HepG2 (cell line): ENCODE measurements at regions not wholly inside any gene's neighbourhood (a gene's known extent, or its start where the extent isn't known, plus 50 kb on each side); places are given as distances from the start of the nearest gene placed in this dataset.

Experiments
- ATAC-seq: fragments of 200-7000 bp; cut with Tn5 transposase; 3 replicates; pipeline ENCODE4 v1.9.1; 2020; ENCODE audit warnings: mild to moderate bottlenecking, moderate library complexity
- BruUV-seq: library from RNA; stranded (reverse); fragments of 400-500 nt; replicated peaks from 2 replicates; lab custom pipeline; 2021; lab: Mats Ljungman, UMichigan
- CTCF ChIA-PET: fragments of 300-600 bp; formaldehyde crosslinking; extraction: SDS; loops from one replicate; lab custom pipeline; 2021; ENCODE audit warnings: low total read pairs, inconsistent platforms, low intra/inter-chr PET ratio; lab: Yijun Ruan, JAX
- POLR2A ChIA-PET: fragments of 350-600 bp; sonication (Branson Sonifier 250); formaldehyde crosslinking; loops from one replicate; lab custom pipeline; 2020; ENCODE audit warnings: antibody characterized with exemption, inconsistent platforms; lab: Yijun Ruan, JAX
- DNase-seq: peaks from one replicate; pipeline ENCODE4 v3.0.0-alpha.2; 2015; ENCODE audit warnings: low spot score
- FAIRE-seq: peaks from 3 replicates; lab custom pipeline; 2011; peaks lifted over from hg19 to GRCh38; lab: Jason Lieb, UNC
- H2AFZ ChIP-seq: one replicate; pipeline ENCODE4 v1.6.1; 2011; ENCODE audit warnings: low read length, inconsistent platforms
- H3K27ac ChIP-seq: fragments of 300-600 bp; 3 replicates; pipeline ENCODE4 v1.8.0; 2011; ENCODE audit warnings: mixed run types, mild to moderate bottlenecking, mixed read lengths, low read length, inconsistent platforms; ENCODE audit not compliant: insufficient read depth; ENCODE audit errors: extremely low read length
- H3K27me3 ChIP-seq, 2 experiments: fragments of 200-600 bp in 1 of 2; 2 replicates in 1 of 2; 3 replicates in 1 of 2; pipeline versions ENCODE4 v1.6.0 to v1.8.0; 2011; ENCODE audit warnings: low read length in 2 of 2, mild to moderate bottlenecking in 2 of 2, moderate library complexity in 2 of 2, inconsistent platforms in 1 of 2; ENCODE audit not compliant: insufficient read depth in 2 of 2, control insufficient read depth in 1 of 2
- H3K36me3 ChIP-seq, 2 experiments: fragments of 200-600 bp in 1 of 2; replicated peaks in 1 of 2; 2 replicates in 1 of 2; 3 replicates in 1 of 2; pipeline versions ENCODE4 v1.5.1 to v1.8.0; 2011; ENCODE audit warnings: low read length in 2 of 2, inconsistent platforms in 1 of 2; ENCODE audit not compliant: insufficient read depth in 2 of 2, control insufficient read depth in 1 of 2
- H3K4me1 ChIP-seq: 2 replicates; pipeline ENCODE4 v1.5.1; 2012; ENCODE audit warnings: low read length, inconsistent platforms; ENCODE audit not compliant: insufficient read depth
- H3K4me2 ChIP-seq: 2 replicates; pipeline ENCODE4 v1.6.0; 2011; ENCODE audit warnings: low read depth, low read length, inconsistent platforms
- H3K4me3 ChIP-seq, 3 experiments: fragments of 200-600 bp in 1 of 3; sonication (generic), shearing (Covaris generic) in 1 of 3; replicated peaks in 1 of 3; 2 replicates each; pipeline ENCODE4 v1.5.1; 2011 to 2016; ENCODE audit warnings: low read length in 3 of 3, inconsistent platforms in 2 of 3, low read depth in 2 of 3, mild to moderate bottlenecking in 2 of 3, control low read depth in 1 of 3, mixed read lengths in 1 of 3; ENCODE audit not compliant: insufficient read depth in 1 of 3
- H3K79me2 ChIP-seq: one replicate; pipeline ENCODE4 v1.6.1; 2011; ENCODE audit warnings: low read length, inconsistent platforms; ENCODE audit not compliant: insufficient read depth
- H3K9ac ChIP-seq: 2 replicates; pipeline ENCODE4 v1.6.0; 2011; ENCODE audit warnings: mild to moderate bottlenecking, low read depth, low read length, inconsistent platforms; ENCODE audit not compliant: insufficient read depth
- H3K9me3 ChIP-seq: 2 replicates; pipeline ENCODE4 v1.5.1; 2012; ENCODE audit warnings: mild to moderate bottlenecking, low read length
- H4K20me1 ChIP-seq: 2 replicates; pipeline ENCODE4 v1.6.0; 2011; ENCODE audit warnings: inconsistent platforms, mild to moderate bottlenecking, low read length, moderate library complexity; ENCODE audit not compliant: insufficient read depth
- HDAC2 ChIP-seq: sonication (generic); formaldehyde crosslinking; IDR thresholded peaks from 2 replicates; pipeline ENCODE4 v1.4.0; 2020; ENCODE audit warnings: missing genetic modification reagents
- HOXD1 ChIP-seq: sonication (generic); formaldehyde crosslinking; IDR thresholded peaks from 2 replicates; pipeline ENCODE4 v1.5.0; 2020; ENCODE audit warnings: missing genetic modification reagents
- NCOA2 ChIP-seq: sonication (generic); formaldehyde crosslinking; IDR thresholded peaks from 2 replicates; pipeline ENCODE4 v1.8.0; 2022; ENCODE audit warnings: inconsistent platforms
- NFYB ChIP-seq: sonication (generic); formaldehyde crosslinking; IDR thresholded peaks from 2 replicates; pipeline ENCODE4 v1.4.0; 2020; ENCODE audit warnings: missing genetic modification reagents
- NFYC ChIP-seq: IDR thresholded peaks from 2 replicates; pipeline ENCODE4 v1.6.1; 2016; ENCODE audit warnings: missing genetic modification reagents, missing compliant biosample characterization
- PATZ1 ChIP-seq: sonication (generic); formaldehyde crosslinking; IDR thresholded peaks from 2 replicates; pipeline ENCODE4 v1.4.0; 2020; ENCODE audit warnings: missing genetic modification reagents
- PBX3 ChIP-seq: sonication (generic); formaldehyde crosslinking; IDR thresholded peaks from 2 replicates; pipeline ENCODE4 v1.8.1; 2023; ENCODE audit warnings: missing genetic modification reagents, inconsistent platforms, borderline replicate concordance
- RFX3 ChIP-seq: IDR thresholded peaks from 2 replicates; pipeline ENCODE4 v1.6.1; 2016; ENCODE audit warnings: missing biosample characterization, missing genetic modification reagents
- SCMH1 ChIP-seq: sonication (generic); formaldehyde crosslinking; IDR thresholded peaks from 2 replicates; pipeline ENCODE4 v1.9.0; 2021; ENCODE audit warnings: missing genetic modification reagents, mild to moderate bottlenecking, borderline replicate concordance
- SYNCRIP ChIP-seq: fragments of 200-400 bp; formaldehyde crosslinking; IDR thresholded peaks from 2 replicates; pipeline ENCODE4 v1.6.1; 2018; ENCODE audit warnings: mild to moderate bottlenecking, low read depth, low read length; ENCODE audit not compliant: insufficient read depth
- TBP ChIP-seq: sonication (generic); formaldehyde crosslinking; IDR thresholded peaks from 2 replicates; pipeline ENCODE4 v1.5.0; 2020; ENCODE audit warnings: missing genetic modification reagents
- ZBTB42 ChIP-seq: sonication (generic); formaldehyde crosslinking; IDR thresholded peaks from 2 replicates; pipeline ENCODE4 v1.5.0; 2020; ENCODE audit warnings: mild to moderate bottlenecking, missing genetic modification reagents
- ZNF138 ChIP-seq: sonication (generic); formaldehyde crosslinking; IDR thresholded peaks from 2 replicates; pipeline ENCODE4 v1.5.0; 2020; ENCODE audit warnings: mild to moderate bottlenecking, low read depth, missing genetic modification reagents
- ZNF333 ChIP-seq: sonication (generic); formaldehyde crosslinking; IDR thresholded peaks from 2 replicates; pipeline ENCODE4 v1.4.0; 2020; ENCODE audit warnings: mild to moderate bottlenecking, missing genetic modification reagents, borderline replicate concordance
- ZNF577 ChIP-seq: sonication (generic); formaldehyde crosslinking; IDR thresholded peaks from 2 replicates; pipeline ENCODE4 v1.4.0; 2020; ENCODE audit warnings: mild to moderate bottlenecking, low read depth, missing genetic modification reagents, borderline replicate concordance
- ZSCAN29 ChIP-seq: sonication (generic); formaldehyde crosslinking; conservative IDR thresholded peaks from 2 replicates; pipeline ENCODE4 v1.4.0; 2020; ENCODE audit warnings: mild to moderate bottlenecking, missing genetic modification reagents
- WGBS: methylation state at CpG from one replicate; pipeline ENCODE4 v1.1.6; 2017; ENCODE audit warnings: low lambda C conversion rate; 5-methylcytosine and 5-hydroxymethylcytosine counted together
- in situ Hi-C: cut with HindIII; loops from 2 replicates; pipeline ENCODE4 v1.10.0; 2017; ENCODE audit warnings: low pct_unique_long_range_greater_than_20kb; ENCODE audit not compliant: extremely low pct_ligation_motif_present
- intact Hi-C: fragments of 100-400 bp; cut with micrococcal nuclease; formaldehyde crosslinking; loops from one replicate; pipeline ENCODE4 v1.10.0; 2022; ENCODE audit not compliant: unreplicated experiment

- CTCF ChIA-PET: no interaction called here
- no peak overlapping the region for H3K4me2 ChIP-seq
- H3K9me3 ChIP-seq: no peaks in the 10 kb centered on the region; the same call in 1 of the 2 replicates
- TF ChIP-seq HOXD1 (CRISPR knock-in tag): no peak
- TF ChIP-seq, all 625 proteins: peak for 0
- H3K27me3 ChIP-seq: no peaks in the 10 kb centered on the region
- intact Hi-C loops: no loop called here
- H3K4me3 ChIP-seq: no peak overlapping the region
- in situ Hi-C loops: no loop called here
- no peaks in the 10 kb centered on the region for H4K20me1 ChIP-seq
- DNase-seq (no peak), ATAC-seq (no peak), FAIRE-seq (no peak)
- no peak overlapping the region for H3K27ac ChIP-seq
- H3K79me2 ChIP-seq: no peaks in the 10 kb centered on the region
- 22% methylated on average over 1 of the region's 1 CpG for WGBS
- BruUV-seq: no TSS peak
- H3K36me3 ChIP-seq: no peaks in the 10 kb centered on the region
- H3K9ac ChIP-seq: no peak overlapping the region
- POLR2A ChIA-PET: no interaction called here
- no peak overlapping the region for H2AFZ ChIP-seq
- no peaks in the 10 kb centered on the region for H3K4me1 ChIP-seq
Measured at GRCh38 chr4:96519291-96519690, 679.4 kb downstream of the PDHA2 start.

GRCh38 chr4:96521046-96521536 is 681.2 kb downstream of the PDHA2 start:
- no peak overlapping the region for H2AFZ ChIP-seq
- DNase-seq (no peak), ATAC-seq (no peak), FAIRE-seq (no peak)
- in situ Hi-C loops (no loop called here), intact Hi-C loops (no loop called here)
- H3K4me1 ChIP-seq: no peaks in the 10 kb centered on the region
- ChIA-PET POLR2A (no interaction called here), CTCF (no interaction called here)
- H3K27ac ChIP-seq: no peak overlapping the region
- H3K9me3 ChIP-seq: no peaks in the 10 kb centered on the region; the same call in 1 of the 2 replicates
- no peak overlapping the region for H3K4me2 ChIP-seq
- H3K27me3 ChIP-seq: no peaks in the 10 kb centered on the region
- no TSS peak for BruUV-seq
- 45% methylated on average over 4 of the region's 18 CpGs for WGBS
- H4K20me1 ChIP-seq: no peaks in the 10 kb centered on the region
- no peak overlapping the region for H3K9ac ChIP-seq
- H3K36me3 ChIP-seq: no peaks in the 10 kb centered on the region
- no peaks in the 10 kb centered on the region for H3K79me2 ChIP-seq
- no peak overlapping the region for H3K4me3 ChIP-seq
- TF ChIP-seq ZNF577 (CRISPR knock-in tag): no peak
- no peak for TF ChIP-seq SYNCRIP
- TF ChIP-seq NFYC (CRISPR knock-in tag): no peak
- TF ChIP-seq TBP (CRISPR knock-in tag): no peak
- no peak for TF ChIP-seq ZNF138
- TF ChIP-seq PATZ1 (CRISPR knock-in tag): no peak
- no peak for TF ChIP-seq ZSCAN29 (CRISPR knock-in tag)
- TF ChIP-seq ZBTB42: no peak
- no peak for TF ChIP-seq SCMH1 (CRISPR knock-in tag)
- no peak for TF ChIP-seq PBX3
- TF ChIP-seq RFX3 (CRISPR knock-in tag): no peak
- TF ChIP-seq HDAC2: no peak
- no peak for TF ChIP-seq NCOA2 (CRISPR knock-in tag)
- no peak for TF ChIP-seq NFYB
- TF ChIP-seq ZNF333: no peak
